ENCODE measurements at regions not wholly inside any gene's neighbourhood (a gene's known extent, or its start where the extent isn't known, plus 50 kb on each side); places are given as distances from the start of the nearest gene placed in this dataset.
A peak's percentile ranks its signal among the peaks of the same experiment; 100 is the strongest.

DNA sequence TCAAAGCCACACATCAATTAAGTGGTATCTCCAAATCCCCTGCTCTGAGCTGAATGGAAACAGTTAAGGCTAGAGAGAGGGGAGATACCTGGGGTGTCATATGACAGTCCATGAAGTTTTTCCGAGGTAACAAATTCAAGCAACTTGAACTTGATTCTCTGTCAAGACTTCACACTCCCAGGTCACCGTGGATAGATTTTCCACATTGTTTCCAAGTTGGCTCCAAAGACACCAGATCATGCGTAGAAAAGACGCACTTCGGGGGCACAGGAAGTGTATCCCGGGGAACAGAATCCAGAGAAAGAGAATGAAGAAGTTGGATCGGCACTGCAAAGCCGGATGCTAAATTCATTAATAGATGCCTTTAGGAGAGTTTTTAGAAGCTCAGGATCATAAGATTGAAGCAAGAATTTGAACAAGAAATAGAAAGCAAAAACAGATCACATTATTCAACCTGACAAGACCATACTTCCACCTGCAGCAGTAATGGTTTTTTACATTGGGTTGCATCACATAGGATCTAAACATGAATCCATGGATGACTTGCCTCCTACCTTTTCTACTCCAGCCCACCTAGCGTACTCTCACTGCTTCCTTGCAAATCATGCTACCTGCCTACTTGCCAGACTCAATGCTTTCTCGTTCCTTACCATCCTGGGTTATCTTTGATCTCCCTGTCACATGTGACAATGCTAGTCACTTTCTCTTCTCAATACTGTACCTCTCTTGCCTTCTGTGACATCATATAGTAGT is 253.0 kb upstream of the ADAMTS9 start (continued):
- TF ChIP-seq, protein P1, sequence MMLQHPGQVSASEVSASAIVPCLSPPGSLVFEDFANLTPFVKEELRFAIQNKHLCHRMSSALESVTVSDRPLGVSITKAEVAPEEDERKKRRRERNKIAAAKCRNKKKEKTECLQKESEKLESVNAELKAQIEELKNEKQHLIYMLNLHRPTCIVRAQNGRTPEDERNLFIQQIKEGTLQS (IDR thresholded peaks at IDR 0.05; ENCODE audit: borderline replicate concordance, extremely low read depth, low read depth, low read length) = no peak
- TF ChIP-seq, protein P2, sequence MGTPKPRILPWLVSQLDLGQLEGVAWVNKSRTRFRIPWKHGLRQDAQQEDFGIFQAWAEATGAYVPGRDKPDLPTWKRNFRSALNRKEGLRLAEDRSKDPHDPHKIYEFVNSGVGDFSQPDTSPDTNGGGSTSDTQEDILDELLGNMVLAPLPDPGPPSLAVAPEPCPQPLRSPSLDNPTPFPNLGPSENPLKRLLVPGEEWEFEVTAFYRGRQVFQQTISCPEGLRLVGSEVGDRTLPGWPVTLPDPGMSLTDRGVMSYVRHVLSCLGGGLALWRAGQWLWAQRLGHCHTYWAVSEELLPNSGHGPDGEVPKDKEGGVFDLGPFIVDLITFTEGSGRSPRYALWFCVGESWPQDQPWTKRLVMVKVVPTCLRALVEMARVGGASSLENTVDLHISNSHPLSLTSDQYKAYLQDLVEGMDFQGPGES (IDR thresholded peaks at IDR 0.05) = no peak

DNA sequence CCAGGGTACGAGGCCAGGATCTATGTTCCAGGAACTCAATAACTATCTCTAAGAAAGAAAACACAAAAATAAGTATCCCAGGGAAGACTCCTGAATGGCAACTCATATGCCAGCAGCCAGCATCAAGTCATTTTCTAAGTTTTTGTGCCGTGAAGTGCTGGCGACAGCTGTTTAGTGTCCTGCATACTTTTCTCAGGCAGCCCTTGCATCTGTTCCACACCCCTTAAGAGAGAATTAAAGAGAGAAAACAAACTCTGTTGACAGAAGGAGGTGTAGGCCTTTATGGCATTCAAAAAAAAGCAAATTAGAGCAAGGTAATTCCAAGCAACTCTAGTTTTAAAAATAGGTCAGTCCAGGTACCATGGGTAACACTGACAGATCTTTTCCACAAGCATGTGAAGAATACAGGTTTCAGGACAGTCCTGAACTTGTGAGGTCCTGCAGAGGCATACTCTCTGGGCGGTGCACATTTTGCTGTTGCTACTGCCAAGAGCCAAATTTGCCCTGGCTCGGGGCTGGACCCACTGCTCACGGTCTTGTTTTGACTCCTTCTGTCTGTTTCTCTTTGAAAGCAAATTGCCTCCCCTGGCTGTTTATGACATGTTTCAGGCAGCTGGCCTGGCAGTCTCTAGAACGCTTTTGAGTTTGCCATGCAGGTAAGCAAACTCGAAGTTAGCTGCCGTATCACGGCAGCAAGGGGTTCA is 252.1 kb upstream of the ADAMTS9 start:
- Histone ChIP-seq H3K36me3 (ENCODE audit: control insufficient read depth in 2 of 2, insufficient read depth in 2 of 2, low read length in 1 of 2) (no peaks in the 10 kb centered on the region), H3K79me2 (ENCODE audit: control insufficient read depth, insufficient read depth, low read length) (no peaks in the 10 kb centered on the region), H3K27me3 (replicated peaks in 1 of 2; ENCODE audit: control insufficient read depth in 2 of 2, insufficient read depth in 2 of 2, low read length in 1 of 2) (no peaks in the 10 kb centered on the region), H4K20me1 (ENCODE audit: control insufficient read depth, insufficient read depth) (no peaks in the 10 kb centered on the region), H3K4me2 (ENCODE audit: control insufficient read depth, insufficient read depth) (no peak overlapping the region), H3K9me3 (replicated peaks; ENCODE audit: control insufficient read depth, insufficient read depth, low read length) (no peaks in the 10 kb centered on the region), H3K9ac (ENCODE audit: control insufficient read depth, insufficient read depth, low read length) (no peak overlapping the region), H3K4me3 (no peak overlapping the region), H3K4me1 (ENCODE audit: control insufficient read depth, insufficient read depth, low read length) (no peaks in the 10 kb centered on the region), H2AFZ (ENCODE audit: control insufficient read depth, low read depth, low read length) (no peak overlapping the region), H3K27ac (ENCODE audit: control insufficient read depth, insufficient read depth) (no peak overlapping the region)
- in situ Hi-C loops (cut with MboI) = no loop called here
- SMC1A ChIA-PET (ENCODE audit: uncharacterized antibody, unreplicated experiment) = interaction anchor here (0.9 kb wide), 1 partner anchor 13 kb away, joined by 3 read pairs; no protein-coding TSS in a partner anchor
- RAD21 ChIA-PET (ENCODE audit: unreplicated experiment) = no interaction called here
- POLR2A ChIA-PET = interaction anchor here (0.5 kb wide), 1 partner anchor 47 kb away, joined by 10 read pairs; no protein-coding TSS in a partner anchor
- intact Hi-C loops (cut with micrococcal nuclease; ENCODE audit: unreplicated experiment) = no loop called here
- CTCF ChIA-PET = no interaction called here
- BruUV-seq (replicated peaks) = no TSS peak
- 40% methylated on average over 10 of the region's 10 CpGs for WGBS (ENCODE audit: insufficient coverage, insufficient replicate concordance, low lambda C conversion rate, missing lambda C conversion rate)
- TF ChIP-seq NRF1 (conservative IDR thresholded peaks at IDR 0.05; ENCODE audit: low read depth, low read length) = no peak
- TF ChIP-seq NFXL1 (IDR thresholded peaks at IDR 0.05; ENCODE audit: borderline replicate concordance) = 0 out of 2 replicates have a peak, but pooled peaks have one; percentile 24
- no peak for DNase-seq (ENCODE audit: low read depth, low spot score)
- no peak for FAIRE-seq
- no peak for ATAC-seq

All from GM12878 (cell line).